SK-N-SH (cell line): ENCODE measurements at regions not wholly inside any gene's neighbourhood (a gene's known extent, or its start where the extent isn't known, plus 50 kb on each side); places are given as distances from the start of the nearest gene placed in this dataset.

ENCODE experiments used
- IRF3 ChIP-seq: fragments of 150-350 bp; IDR thresholded peaks from 2 replicates; pipeline ENCODE4 v1.6.1; 2016; ENCODE audit warnings: mild to moderate bottlenecking, low read depth, low read length
- MXI1 ChIP-seq: IDR thresholded peaks from 2 replicates; pipeline ENCODE4 v1.6.1; 2012; ENCODE audit warnings: mild to moderate bottlenecking, low read depth, low read length, improper control_type of control experiment
- POLR2AphosphoS5 ChIP-seq: IDR thresholded peaks from 2 replicates; pipeline ENCODE4 v1.6.1; 2012; ENCODE audit warnings: low read depth, low read length
- RAD21 ChIP-seq: IDR thresholded peaks from 2 replicates; pipeline ENCODE4 v1.6.1; 2012; ENCODE audit warnings: mild to moderate bottlenecking, low read length
- SIN3A ChIP-seq: IDR thresholded peaks from 2 replicates; pipeline ENCODE4 v1.6.1; 2012; ENCODE audit warnings: low read depth, mild to moderate bottlenecking, low read length, moderate library complexity, borderline replicate concordance
- TF ChIP-seq, protein P1 (sequence below): fragments of 200-600 bp; sonication (generic); IDR thresholded peaks from 2 replicates; pipeline ENCODE4 v1.6.1; 2017; ENCODE audit warnings: antibody characterized with exemption, mild to moderate bottlenecking, moderate library complexity

DNA sequence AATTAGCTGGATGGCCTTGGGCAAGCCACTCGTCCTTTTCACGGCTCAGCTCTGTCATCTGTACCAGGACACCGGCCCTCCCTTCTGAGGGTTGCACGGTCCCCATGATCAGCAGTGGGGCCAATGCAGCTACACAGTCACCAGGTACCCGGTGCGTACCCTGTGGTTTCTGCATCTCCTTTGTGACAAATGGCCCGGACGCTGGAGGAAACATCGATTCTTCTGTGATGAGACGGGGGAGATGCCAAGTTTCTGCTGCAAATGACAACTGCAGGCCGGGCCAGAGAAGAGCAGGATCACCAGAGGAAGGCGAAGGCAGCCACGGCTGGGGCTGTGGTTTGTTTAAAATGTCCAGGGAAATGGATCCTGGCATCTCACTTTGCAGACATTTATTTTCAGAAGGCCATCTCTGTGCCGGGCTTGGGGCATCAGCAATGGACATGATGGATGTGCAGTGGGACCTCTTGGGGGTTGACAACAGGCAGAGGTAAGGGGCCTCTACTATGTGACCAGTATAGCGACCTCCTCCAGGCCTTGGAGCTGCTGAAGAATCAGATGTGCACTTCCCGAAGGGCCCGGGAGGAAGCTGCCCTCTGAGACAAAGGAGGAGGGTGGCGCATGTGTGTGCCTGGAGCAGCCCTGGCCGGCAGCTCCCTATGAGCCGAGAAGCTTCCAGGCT lies 221.9 kb upstream of the C1orf174 start:
- TF ChIP-seq SIN3A (no peak), RAD21 (no peak), IRF3 (no peak), MXI1 (no peak), POLR2AphosphoS5 (no peak)
- TF ChIP-seq, protein P1, sequence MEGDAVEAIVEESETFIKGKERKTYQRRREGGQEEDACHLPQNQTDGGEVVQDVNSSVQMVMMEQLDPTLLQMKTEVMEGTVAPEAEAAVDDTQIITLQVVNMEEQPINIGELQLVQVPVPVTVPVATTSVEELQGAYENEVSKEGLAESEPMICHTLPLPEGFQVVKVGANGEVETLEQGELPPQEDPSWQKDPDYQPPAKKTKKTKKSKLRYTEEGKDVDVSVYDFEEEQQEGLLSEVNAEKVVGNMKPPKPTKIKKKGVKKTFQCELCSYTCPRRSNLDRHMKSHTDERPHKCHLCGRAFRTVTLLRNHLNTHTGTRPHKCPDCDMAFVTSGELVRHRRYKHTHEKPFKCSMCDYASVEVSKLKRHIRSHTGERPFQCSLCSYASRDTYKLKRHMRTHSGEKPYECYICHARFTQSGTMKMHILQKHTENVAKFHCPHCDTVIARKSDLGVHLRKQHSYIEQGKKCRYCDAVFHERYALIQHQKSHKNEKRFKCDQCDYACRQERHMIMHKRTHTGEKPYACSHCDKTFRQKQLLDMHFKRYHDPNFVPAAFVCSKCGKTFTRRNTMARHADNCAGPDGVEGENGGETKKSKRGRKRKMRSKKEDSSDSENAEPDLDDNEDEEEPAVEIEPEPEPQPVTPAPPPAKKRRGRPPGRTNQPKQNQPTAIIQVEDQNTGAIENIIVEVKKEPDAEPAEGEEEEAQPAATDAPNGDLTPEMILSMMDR: no peak
